ENCODE measurements at regions not wholly inside any gene's neighbourhood (a gene's known extent, or its start where the extent isn't known, plus 50 kb on each side); places are given as distances from the start of the nearest gene placed in this dataset.

GRCh38 chr2:57711991-57712390 lies 334.6 kb upstream of the VRK2 start (continued):
- TF ChIP-seq PPARA (CRISPR knock-in tag; IDR thresholded peaks at IDR 0.05; ENCODE audit: borderline replicate concordance) (no peak), TCF4 (CRISPR knock-in tag; IDR thresholded peaks at IDR 0.05; ENCODE audit: borderline replicate concordance) (no peak), TOX (CRISPR knock-in tag; IDR thresholded peaks at IDR 0.05; ENCODE audit: borderline replicate concordance) (no peak), GLIS3 (CRISPR knock-in tag; IDR thresholded peaks at IDR 0.05) (no peak), ZNF8 (CRISPR knock-in tag; IDR thresholded peaks at IDR 0.05) (no peak), ZNF565 (CRISPR knock-in tag; conservative IDR thresholded peaks at IDR 0.05; ENCODE audit: low read depth) (no peak), ARNTL (CRISPR knock-in tag; IDR thresholded peaks at IDR 0.05; ENCODE audit: borderline replicate concordance, low read depth) (no peak), BACH2 (CRISPR knock-in tag; IDR thresholded peaks at IDR 0.05; ENCODE audit: borderline replicate concordance) (no peak), ESRRG (CRISPR knock-in tag; IDR thresholded peaks at IDR 0.05) (no peak)

DNA sequence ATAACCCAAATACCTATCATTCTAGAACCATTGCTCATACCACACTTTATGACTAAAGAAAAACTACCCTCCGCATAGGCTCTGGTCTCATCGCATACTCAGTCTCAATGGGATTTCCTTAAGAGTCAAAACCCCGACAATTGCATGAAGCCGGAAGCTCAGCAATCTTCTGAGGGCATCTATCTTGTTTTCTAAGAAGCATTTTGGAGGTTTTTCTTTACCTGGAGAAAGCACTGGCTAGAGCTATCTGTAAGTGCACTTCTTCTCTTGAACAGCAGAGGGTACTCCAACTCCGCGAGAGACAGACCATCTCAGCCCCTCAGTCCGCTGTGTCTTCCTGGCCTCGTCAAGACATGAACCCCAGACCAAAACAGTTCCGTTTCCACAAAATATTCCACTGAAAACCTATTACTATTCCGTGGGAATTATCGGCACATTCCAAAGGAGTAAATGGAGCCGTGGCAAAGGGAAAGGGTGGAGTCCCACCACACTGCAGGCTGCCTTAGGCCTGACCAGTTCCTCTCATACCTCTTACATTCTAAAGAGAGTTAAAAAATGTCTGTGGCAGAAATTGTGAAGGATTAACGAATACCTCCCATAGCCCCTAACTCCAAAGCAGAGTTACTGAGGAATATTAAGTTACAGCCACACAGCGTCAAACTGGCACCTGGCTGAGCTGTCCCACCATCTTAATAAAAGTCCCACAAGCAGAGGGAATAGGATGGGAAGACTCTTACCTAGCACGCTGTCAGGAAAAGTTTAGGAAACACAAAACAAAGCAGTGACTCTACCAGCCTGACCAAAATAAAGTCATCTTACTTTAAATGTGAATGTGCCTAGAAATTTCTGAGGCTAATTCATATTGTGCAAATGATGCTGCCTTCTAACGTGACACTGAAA lies 325.6 kb upstream of the VRK2 start:
- TF ChIP-seq TOX (CRISPR knock-in tag; IDR thresholded peaks at IDR 0.05; ENCODE audit: borderline replicate concordance) (no peak), BACH2 (CRISPR knock-in tag; IDR thresholded peaks at IDR 0.05; ENCODE audit: borderline replicate concordance) (no peak), SNAI2 (CRISPR knock-in tag; IDR thresholded peaks at IDR 0.05) (no peak), RARB (CRISPR knock-in tag; IDR thresholded peaks at IDR 0.05) (no peak), ZC3H10 (CRISPR knock-in tag; IDR thresholded peaks at IDR 0.05) (no peak), CREB5 (CRISPR knock-in tag; IDR thresholded peaks at IDR 0.05; ENCODE audit: low read depth) (no peak), ESRRG (CRISPR knock-in tag; IDR thresholded peaks at IDR 0.05) (no peak), TCF4 (CRISPR knock-in tag; IDR thresholded peaks at IDR 0.05; ENCODE audit: borderline replicate concordance) (no peak), ZFP30 (CRISPR knock-in tag; IDR thresholded peaks at IDR 0.05) (no peak), ZNF565 (CRISPR knock-in tag; conservative IDR thresholded peaks at IDR 0.05; ENCODE audit: low read depth) (no peak), CSDC2 (CRISPR knock-in tag; IDR thresholded peaks at IDR 0.05) (no peak), ZFP3 (CRISPR knock-in tag; IDR thresholded peaks at IDR 0.05) (no peak), ARNTL (CRISPR knock-in tag; IDR thresholded peaks at IDR 0.05; ENCODE audit: borderline replicate concordance, low read depth) (no peak), OSR1 (CRISPR knock-in tag; IDR thresholded peaks at IDR 0.05) (no peak), PPARA (CRISPR knock-in tag; IDR thresholded peaks at IDR 0.05; ENCODE audit: borderline replicate concordance) (no peak), ZNF8 (CRISPR knock-in tag; IDR thresholded peaks at IDR 0.05) (no peak), ZNF70 (CRISPR knock-in tag; IDR thresholded peaks at IDR 0.05) (no peak)
- TF ChIP-seq, protein P1, sequence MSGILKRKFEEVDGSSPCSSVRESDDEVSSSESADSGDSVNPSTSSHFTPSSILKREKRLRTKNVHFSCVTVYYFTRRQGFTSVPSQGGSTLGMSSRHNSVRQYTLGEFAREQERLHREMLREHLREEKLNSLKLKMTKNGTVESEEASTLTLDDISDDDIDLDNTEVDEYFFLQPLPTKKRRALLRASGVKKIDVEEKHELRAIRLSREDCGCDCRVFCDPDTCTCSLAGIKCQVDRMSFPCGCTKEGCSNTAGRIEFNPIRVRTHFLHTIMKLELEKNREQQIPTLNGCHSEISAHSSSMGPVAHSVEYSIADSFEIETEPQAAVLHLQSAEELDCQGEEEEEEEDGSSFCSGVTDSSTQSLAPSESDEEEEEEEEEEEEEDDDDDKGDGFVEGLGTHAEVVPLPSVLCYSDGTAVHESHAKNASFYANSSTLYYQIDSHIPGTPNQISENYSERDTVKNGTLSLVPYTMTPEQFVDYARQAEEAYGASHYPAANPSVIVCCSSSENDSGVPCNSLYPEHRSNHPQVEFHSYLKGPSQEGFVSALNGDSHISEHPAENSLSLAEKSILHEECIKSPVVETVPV (CRISPR knock-in tag; IDR thresholded peaks at IDR 0.05): no peak
- TF ChIP-seq, protein P2, sequence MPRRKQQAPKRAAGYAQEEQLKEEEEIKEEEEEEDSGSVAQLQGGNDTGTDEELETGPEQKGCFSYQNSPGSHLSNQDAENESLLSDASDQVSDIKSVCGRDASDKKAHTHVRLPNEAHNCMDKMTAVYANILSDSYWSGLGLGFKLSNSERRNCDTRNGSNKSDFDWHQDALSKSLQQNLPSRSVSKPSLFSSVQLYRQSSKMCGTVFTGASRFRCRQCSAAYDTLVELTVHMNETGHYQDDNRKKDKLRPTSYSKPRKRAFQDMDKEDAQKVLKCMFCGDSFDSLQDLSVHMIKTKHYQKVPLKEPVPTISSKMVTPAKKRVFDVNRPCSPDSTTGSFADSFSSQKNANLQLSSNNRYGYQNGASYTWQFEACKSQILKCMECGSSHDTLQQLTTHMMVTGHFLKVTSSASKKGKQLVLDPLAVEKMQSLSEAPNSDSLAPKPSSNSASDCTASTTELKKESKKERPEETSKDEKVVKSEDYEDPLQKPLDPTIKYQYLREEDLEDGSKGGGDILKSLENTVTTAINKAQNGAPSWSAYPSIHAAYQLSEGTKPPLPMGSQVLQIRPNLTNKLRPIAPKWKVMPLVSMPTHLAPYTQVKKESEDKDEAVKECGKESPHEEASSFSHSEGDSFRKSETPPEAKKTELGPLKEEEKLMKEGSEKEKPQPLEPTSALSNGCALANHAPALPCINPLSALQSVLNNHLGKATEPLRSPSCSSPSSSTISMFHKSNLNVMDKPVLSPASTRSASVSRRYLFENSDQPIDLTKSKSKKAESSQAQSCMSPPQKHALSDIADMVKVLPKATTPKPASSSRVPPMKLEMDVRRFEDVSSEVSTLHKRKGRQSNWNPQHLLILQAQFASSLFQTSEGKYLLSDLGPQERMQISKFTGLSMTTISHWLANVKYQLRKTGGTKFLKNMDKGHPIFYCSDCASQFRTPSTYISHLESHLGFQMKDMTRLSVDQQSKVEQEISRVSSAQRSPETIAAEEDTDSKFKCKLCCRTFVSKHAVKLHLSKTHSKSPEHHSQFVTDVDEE (CRISPR knock-in tag; IDR thresholded peaks at IDR 0.05): no peak
- ATAC-seq: peak; percentile 99

DNA sequence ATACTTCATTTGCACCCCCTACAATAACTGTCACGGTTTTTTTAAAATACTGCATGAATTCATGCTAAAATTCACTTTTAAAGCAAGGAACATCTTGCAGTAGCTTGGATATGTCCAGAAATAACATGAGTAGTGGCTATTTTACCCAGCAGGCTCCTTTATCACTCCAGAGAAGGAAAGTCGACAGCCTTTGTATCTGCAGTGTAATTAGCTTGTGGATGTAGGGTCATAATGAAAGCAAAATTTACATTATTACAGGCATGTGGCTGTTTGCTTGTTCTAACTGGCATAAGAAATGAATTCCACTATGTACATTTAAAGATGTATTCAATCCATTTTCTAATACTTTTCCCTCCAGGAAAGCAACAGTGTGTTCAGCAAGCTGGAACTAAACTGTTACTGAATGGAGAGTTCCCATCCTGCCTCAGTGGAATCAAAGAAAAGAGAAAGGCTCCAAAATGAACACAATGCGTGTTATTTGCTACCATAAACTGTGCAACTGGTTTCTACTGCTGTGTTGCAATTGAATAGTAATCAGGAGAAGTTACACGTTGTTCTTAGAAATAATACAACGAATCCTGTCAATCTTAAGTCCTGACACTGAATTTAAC lies 321.2 kb upstream of the VRK2 start:
- ATAC-seq: no peak

More for the DNA sequence above, 321.2 kb upstream of the VRK2 start:
- TF ChIP-seq TCF4 (CRISPR knock-in tag; IDR thresholded peaks at IDR 0.05; ENCODE audit: borderline replicate concordance): no peak
- no peak for TF ChIP-seq ARNTL (CRISPR knock-in tag; IDR thresholded peaks at IDR 0.05; ENCODE audit: borderline replicate concordance, low read depth)
- no peak for TF ChIP-seq ZFP3 (CRISPR knock-in tag; IDR thresholded peaks at IDR 0.05)
- no peak for TF ChIP-seq ZNF70 (CRISPR knock-in tag; IDR thresholded peaks at IDR 0.05)
- no peak for TF ChIP-seq ESRRG (CRISPR knock-in tag; IDR thresholded peaks at IDR 0.05)
- no peak for TF ChIP-seq BACH2 (CRISPR knock-in tag; IDR thresholded peaks at IDR 0.05; ENCODE audit: borderline replicate concordance)
- TF ChIP-seq, protein P2 (CRISPR knock-in tag; IDR thresholded peaks at IDR 0.05): no peak

Measured in SK-N-SH treated with all-trans-retinoic acid at 6 μM for 48 hours (cell line).